GM12865 (cell line): ENCODE measurements at regions not wholly inside any gene's neighbourhood (a gene's known extent, or its start where the extent isn't known, plus 50 kb on each side); places are given as distances from the start of the nearest gene placed in this dataset.

Experiments
- DNase-seq: peaks from one replicate; pipeline ENCODE4 v3.0.0; 2010; ENCODE audit warnings: low read depth
- H3K4me3 ChIP-seq: 2 replicates; pipeline ENCODE4 v1.5.1; 2011; ENCODE audit warnings: mild to moderate bottlenecking, low read depth, low read length, control low read depth
- TF ChIP-seq, protein P1 (sequence below): IDR thresholded peaks from 2 replicates; pipeline ENCODE4 v1.5.1; 2011; ENCODE audit warnings: low read length, control low read depth, low read depth, inconsistent platforms; ENCODE audit not compliant: insufficient read depth; ENCODE audit errors: missing control alignments

GRCh38 chr5:97489010-97489840 lies 306.2 kb upstream of the RIOK2 start:
- DNase-seq: no peak
- TF ChIP-seq, protein P1, sequence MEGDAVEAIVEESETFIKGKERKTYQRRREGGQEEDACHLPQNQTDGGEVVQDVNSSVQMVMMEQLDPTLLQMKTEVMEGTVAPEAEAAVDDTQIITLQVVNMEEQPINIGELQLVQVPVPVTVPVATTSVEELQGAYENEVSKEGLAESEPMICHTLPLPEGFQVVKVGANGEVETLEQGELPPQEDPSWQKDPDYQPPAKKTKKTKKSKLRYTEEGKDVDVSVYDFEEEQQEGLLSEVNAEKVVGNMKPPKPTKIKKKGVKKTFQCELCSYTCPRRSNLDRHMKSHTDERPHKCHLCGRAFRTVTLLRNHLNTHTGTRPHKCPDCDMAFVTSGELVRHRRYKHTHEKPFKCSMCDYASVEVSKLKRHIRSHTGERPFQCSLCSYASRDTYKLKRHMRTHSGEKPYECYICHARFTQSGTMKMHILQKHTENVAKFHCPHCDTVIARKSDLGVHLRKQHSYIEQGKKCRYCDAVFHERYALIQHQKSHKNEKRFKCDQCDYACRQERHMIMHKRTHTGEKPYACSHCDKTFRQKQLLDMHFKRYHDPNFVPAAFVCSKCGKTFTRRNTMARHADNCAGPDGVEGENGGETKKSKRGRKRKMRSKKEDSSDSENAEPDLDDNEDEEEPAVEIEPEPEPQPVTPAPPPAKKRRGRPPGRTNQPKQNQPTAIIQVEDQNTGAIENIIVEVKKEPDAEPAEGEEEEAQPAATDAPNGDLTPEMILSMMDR: no peak
- H3K4me3 ChIP-seq: no peak overlapping the region

GRCh38 chr5:97494465-97494864 lies 311.4 kb upstream of the RIOK2 start:
- DNase-seq: no peak
- H3K4me3 ChIP-seq: no peak overlapping the region
- TF ChIP-seq, protein P1: no peak

DNA sequence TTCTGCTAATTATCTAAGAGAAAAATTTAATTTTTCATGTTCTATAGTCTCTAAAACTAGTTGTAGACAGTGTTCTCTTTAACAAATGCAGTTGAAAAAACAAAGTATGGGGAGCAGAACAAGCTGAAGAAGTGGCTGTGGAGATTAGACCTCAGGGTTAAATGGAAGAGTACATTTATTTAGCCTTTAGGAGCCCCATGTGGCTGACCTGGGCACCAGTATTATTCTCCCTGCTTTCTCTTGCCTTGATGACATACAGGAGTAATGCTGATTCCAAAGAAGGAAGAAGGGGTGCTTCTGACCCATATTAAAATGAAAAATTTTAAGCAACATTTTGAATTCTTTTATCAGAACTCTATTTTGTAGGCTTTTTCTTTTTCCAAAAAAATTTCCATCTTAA lies 312.3 kb upstream of the RIOK2 start:
- no peak overlapping the region for H3K4me3 ChIP-seq
- TF ChIP-seq, protein P1: no peak
- DNase-seq: no peak

DNA sequence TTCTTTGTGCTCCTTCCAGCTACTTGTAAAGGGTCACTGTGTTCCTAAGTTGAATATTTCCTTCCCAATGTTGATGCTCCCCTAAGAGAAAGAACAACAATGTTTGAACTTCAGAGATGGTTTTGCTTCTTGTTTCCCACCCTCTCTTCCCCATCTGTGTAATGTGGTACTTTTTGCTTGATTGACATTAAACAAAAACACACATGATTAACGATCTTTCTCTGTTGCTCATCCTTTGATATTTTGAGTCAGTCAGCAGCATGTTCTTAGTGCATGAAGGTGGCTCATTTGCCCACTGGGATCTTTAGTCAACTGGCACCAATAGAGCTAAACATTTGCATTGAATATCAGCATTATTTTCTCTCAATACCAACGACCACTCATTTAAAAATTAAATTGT lies 313.0 kb upstream of the RIOK2 start:
- TF ChIP-seq, protein P1: no peak
- no peak for DNase-seq
- no peak overlapping the region for H3K4me3 ChIP-seq

- H3K4me3 ChIP-seq: no peak overlapping the region
- no peak for DNase-seq
- TF ChIP-seq, protein P1: no peak
Observed at GRCh38 chr5:97498657-97499056, 315.6 kb upstream of the RIOK2 start.

DNA sequence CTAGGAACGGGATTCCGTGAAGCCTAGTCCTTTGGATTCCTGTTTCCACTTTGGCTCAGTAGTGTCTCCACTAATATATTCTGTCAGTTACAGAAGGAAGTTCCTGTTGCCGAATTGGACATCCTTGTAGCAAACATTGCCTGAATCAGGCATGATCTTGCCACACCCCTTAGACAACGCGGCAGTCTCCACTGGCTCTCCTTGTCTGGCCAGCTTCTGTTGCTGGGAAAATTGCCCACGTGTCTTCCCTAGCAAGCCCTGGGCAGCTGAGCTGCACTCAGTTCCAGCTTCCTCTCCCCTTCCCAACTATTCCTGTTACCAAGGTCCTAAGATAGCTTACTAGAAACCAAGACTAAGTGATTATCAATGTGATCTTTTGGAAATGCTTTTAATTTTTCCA lies 316.6 kb upstream of the RIOK2 start:
- no peak overlapping the region for H3K4me3 ChIP-seq
- no peak for DNase-seq
- TF ChIP-seq, protein P1: no peak

- no peak for DNase-seq
- no peak overlapping the region for H3K4me3 ChIP-seq
- TF ChIP-seq, protein P1: no peak
Observed at GRCh38 chr5:97501286-97501964, 318.4 kb upstream of the RIOK2 start.
